ENCODE measurements at regions not wholly inside any gene's neighbourhood (a gene's known extent, or its start where the extent isn't known, plus 50 kb on each side); places are given as distances from the start of the nearest gene placed in this dataset.

DNA sequence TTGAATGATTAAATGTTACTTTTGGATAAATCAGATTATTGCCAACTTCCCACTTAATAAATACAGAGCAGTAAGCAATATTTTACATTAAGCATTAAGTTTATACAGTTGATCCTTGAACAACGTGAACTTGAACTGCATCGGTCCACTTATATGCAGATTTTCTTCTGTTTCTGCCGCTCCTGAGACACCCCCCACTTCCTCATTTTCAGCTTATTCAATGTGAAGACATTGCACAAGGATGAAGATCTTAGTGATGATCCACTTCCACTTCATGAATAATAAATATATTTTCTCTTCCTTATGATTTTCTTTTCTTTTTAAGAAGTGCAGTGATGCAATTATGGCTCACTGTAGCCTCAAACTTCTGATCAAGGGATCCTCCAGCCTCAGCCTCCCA, 167.2 kb downstream of the LINC00237 start:
- intact Hi-C loops (cut with DNase I) = no loop called here
- no peak for DNase-seq

DNA sequence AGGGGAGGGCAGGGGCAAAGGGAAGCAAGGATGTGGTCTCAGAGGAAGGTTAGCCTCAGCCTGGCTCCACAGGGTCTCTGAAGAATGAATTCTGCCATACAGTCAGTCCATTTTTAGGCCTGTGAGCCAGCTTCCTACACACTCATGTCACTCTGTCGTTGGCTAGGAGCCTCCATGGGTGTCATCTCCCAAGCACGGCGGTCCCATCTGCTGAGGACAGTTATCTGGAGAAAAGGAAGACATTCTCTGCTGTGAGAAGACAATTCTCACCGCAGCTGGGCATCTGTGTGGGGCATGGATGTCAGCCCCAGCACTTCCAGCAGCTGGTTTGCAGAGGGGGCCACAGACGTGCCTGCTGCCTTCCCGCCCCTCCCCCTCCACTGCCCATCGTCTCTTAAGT, 167.6 kb downstream of the LINC00237 start:
- DNase-seq = peak in 1 of 10 donors; percentile 83
- intact Hi-C loops (cut with DNase I) = no loop called here

DNA sequence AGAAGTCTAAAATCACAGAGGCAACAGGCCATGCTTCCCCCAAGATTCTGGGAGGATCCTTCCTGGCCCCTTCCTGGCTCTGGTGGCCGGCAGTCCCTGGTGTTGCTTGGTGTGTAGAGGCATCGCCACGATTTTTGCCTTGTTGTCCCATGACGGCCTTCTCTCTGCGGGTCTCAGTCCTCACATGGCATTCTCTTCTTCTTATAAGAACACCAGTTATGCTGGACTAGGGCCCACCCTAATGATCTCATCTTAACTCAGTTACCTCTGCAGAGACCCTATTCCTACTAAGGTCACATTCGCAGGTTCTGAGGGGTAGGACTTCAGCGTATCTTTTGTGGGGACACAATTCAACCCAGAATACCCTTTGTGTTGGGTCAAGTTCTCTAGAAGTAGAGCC, 168.0 kb downstream of the LINC00237 start:
- intact Hi-C loops (cut with DNase I) = no loop called here
- DNase-seq = no peak

DNA sequence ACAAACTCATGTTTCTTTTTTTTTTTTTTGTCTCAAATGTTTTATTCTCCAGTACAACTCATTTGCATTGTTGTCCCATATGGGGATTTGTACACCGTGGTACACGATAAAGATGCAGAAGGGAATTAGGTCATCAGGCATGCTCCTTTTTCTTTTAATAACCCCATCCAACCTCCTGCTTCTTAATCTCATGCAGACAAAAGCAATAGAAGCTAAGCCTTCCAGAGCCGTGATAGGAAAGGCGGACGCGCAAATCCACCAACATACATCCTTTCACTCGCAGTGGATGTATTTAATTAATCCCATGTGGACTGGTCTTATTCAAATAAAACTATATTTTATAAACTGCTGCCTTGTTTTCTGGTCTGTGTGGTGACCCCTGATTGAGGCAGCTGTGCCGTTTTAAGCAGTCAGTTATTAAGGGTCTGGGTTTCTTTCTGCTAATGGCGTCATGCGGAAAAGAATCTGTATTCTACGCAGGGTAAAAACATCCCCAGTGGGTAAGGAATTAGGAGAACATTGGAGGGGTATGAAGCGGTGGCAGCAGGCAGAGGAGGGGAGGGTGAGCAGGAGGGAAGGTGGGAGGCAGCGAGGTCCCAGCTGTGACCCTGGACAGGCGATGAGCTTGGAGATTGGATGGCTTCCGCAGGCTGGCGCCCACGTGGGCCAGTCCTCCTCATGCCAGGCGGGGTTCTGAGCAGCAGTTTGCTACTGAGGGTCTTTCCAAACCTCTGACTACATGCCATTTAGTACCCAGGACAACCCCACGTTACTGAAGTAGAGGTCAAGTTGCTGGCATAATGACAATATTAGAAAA, 172.8 kb downstream of the LINC00237 start:
- DNase-seq = no peak
- intact Hi-C loops (cut with DNase I) = no loop called here

DNA sequence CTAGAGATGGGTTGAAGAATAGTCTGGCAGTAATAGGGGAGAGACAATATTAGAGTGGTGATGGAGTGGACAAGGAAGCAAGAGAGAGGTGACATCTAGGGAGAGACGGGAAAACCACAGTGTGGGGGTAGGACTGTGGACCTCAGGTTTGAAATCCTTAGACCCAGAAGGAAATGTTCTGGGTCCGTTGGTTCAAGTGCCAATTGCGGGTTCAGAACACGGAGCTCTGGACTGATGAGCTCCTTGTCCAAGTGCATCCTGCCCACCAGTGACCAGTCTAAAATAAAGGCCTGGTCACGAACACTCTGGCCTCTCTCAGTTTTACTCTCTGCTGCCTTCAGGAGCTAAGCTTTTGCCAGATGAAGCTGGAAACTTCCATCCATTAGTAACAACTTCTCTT, 174.0 kb downstream of the LINC00237 start:
- intact Hi-C loops (cut with DNase I) = no loop called here
- DNase-seq = no peak

DNA sequence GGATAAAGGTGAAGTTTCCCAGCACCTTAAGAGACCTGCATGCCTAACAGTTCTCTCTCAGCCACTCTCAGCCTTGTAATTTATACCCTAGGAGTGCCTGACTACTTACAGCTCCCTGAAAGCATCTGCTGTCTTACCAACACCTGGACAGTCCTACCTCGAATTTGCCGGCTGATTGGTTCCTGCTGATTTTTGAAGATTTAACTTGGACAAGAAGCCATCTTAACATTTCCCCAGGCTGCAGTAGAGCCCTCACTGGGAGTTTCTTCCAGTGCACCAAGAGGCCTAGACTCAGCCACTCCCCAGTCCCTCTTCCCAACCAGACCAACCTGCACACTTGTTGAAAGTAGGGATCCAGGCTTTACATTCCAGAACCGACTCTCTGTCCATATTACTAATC, 174.5 kb downstream of the LINC00237 start:
- no peak for DNase-seq
- intact Hi-C loops (cut with DNase I) = no loop called here

DNA sequence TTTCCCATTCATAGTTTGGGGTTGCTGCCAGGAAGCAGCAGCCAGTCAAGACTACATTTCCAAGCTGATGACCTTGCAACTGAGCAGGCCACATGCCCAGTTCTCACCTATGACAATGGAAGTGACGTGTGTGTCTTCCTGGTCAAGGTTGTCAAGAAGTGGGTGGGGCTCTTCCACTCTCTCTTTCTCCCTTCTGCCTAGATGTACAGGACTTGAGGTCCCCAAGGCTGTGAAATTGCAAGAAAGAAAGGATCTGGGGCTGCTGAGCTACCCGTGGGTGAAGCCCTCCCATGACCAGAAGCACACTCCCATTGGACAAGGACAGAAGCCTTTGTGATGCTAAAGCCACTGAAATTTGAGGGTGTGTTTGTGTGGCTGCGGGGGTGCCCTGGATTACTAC, 175.1 kb downstream of the LINC00237 start:
- intact Hi-C loops (cut with DNase I) = no loop called here
- no peak for DNase-seq

DNA sequence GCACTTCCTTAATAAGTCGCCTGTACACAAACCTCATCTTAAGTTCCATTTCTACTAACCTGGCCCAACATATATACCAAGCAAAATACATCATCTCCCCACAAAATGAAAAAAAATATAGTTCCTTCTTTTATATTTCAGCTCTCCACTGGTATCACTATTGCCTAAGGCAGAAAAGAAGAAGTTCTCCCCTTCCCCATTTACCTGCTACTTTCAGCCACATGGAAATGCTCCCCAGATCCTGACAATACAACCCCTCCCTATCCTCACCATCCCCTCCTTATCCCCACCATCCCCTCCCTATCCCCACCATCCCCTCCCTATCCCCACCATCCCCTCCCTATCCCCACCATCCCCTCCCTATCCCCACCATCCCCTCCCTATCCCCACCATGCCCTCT, 175.7 kb downstream of the LINC00237 start:
- intact Hi-C loops (cut with DNase I) = no loop called here
- DNase-seq = no peak

DNA sequence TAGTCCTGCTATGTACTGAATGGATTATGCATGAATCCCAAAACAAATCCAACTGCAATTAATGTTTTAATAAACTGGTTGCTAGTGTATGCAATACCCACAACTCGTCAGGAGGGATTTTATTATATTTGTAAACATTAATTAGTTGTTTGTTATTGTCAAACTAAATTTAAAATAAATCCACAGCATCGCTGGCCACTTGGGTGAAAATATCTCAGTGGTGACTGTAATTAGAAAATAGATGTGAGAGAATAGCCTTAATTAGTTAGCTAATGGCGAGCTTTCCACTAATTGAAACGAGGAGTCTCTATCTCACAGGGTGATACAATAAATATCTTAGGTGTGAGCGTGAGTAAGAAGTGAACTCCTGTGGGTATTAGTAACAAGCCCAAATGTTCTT, 176.8 kb downstream of the LINC00237 start:
- intact Hi-C loops (cut with DNase I) = no loop called here
- DNase-seq = no peak

DNA sequence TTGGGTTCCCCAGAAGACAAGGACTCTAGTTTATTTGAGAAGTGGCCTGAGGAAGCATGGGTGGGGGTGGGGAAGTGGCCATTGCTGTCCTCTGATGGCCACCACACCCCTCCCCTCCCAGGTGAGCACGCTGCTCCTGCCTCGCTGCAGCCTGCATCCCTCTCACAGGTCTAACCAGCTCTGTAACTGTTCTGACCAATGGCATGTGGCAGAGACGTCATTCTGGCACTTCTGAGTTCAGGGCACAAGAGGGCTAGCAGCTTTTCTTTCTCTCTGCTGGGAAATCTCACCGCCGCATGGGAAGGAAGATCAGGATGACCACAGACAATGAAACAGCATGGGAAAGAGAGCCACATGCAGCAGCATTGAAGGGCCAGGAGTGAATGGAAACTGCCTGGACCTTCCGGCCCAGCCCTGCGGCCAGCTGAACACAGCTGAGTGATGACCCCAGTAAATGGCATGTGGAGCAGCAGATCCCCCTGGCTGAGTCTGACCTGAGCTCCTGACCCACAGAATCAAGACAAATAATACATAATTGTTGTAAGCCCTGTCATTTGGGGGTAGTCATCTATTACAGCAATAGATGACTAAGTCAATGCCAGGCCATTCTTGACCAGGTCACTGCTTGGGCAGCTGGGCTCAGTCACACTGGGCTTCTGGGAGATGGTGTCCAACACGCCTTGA, 179.8 kb downstream of the LINC00237 start:
- intact Hi-C loops (cut with DNase I) = no loop called here

DNA sequence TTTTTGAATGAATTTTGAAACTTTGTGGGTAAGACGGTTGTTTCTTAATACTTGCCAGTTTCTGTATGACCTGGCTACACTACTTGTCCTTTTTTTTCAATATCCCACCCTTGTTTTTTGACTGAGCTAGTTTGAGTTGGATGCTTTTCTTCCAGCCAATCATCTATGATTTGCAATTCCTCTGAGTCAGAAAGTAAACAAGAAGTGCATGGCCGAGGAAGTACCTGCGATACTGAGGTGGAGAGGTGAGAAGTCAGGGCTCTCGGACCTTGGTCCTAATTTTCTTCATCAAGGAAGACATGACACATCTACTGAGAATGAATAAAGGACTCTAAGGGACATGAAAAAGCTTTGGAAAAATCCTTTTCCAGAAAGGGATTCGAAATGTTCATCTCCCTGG, 185.7 kb downstream of the LINC00237 start:
- intact Hi-C loops (cut with DNase I) = no loop called here
- no peak for DNase-seq

More for the DNA sequence above, 179.8 kb downstream of the LINC00237 start:
- DNase-seq = no peak

DNA sequence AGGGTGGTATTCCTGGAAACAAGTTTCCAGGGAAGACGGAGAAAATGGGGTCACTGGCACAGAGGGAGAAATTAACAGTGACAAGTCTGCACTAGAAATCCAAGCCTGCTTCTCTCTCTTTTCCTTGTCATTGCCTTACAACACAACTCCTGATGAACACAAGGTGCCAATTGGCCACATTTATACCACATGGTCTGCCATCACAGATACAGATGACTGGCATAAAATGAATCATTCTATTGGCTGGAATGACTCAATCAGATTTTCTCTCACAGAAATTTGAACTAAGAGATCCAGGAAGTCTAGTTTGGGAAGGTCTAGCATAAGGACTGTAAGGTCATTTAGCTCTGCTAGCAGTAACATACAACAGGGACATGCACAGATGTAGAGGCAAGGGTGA, 190.3 kb downstream of the LINC00237 start:
- intact Hi-C loops (cut with DNase I) = no loop called here
- no peak for DNase-seq

DNA sequence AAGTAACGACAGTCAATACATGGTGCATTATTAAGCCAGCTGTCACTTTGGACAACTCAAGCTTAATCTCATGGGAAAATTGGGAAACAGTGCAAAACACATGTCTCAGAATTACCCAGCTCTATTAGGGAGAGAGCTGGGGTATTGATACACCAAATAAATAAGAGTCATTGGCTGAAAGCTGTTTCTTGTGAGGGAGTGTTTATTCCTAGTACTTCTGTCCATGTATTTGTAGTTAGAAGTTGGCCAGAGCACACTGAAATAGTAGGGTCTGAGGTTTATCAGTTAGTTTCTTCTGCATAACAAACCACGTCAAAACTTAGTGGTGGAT, 192.0 kb upstream of the RALGAPA2 start:
- DNase-seq = no peak
- intact Hi-C loops (cut with DNase I) = no loop called here

DNA sequence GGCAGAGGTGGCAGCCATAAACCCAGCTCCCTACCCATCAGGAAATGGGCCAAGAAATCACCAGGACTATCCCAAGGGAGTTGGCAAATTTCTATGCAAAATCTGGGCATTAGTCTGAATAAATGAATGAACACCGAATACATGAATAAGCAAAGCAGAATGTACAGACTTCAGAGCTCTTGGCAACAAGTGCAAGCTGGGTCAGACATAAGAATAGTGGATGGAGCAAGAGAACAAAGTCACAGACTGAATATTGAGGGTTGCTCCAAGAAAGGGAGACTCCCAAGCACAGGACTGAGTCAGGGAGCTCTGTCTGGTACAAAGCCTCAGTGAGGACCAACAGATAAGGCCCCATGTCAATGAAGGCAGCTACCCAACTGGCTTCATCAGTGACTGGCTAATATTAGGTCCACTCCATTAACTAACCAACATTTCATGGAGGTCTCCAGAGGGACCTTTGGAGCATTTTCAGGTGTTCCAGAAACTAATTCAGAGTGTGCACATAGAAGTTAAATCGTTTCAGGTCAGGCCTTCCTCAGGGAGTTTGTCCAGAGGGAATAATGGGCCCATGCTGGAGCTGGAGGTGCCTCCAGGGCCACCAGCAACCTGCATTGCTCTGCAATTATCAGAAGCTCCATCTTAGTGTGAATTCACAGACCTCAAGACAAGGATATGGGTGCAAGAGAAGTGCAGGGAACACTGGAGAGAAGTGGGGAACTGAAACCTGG, 191.5 kb upstream of the RALGAPA2 start:
- no peak for DNase-seq
- intact Hi-C loops (cut with DNase I) = no loop called here

DNA sequence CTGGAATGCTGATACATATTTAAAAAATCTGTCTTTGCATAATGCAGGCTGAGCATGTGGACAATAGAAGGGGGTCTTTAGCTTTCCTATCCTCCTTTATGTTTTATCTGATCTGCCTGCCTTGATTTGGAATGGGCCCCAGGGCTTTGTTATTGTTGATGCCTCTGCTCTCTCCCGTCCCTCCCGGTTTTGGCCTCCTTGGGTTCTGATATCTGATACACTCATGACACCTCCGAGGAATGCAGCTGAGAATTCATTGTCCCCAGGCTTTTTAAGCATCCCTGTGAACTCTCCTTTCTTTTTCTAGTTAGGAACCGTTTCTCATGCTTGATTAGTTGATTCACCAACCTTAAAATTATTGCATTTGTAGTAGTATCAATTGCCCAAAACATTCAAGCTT, 185.5 kb upstream of the RALGAPA2 start:
- DNase-seq = no peak
- intact Hi-C loops (cut with DNase I) = no loop called here

DNA sequence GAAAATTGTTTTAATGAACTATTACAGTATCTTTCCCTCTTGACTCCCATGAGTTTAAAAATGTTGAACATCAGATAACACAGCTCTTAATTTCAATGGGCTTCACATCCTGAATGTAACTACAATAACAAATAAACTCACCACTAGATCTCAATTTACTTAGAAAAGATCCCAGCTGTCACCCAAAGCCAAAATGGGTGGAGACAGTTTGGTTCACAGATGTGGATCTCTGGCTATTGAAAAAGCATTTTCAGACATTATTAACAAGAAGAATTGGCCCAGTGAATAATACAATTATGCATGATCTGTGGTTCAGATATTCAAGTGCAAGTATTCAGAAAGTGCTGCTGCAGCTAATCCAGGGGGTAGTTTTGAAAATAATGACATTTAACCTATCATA, 184.7 kb upstream of the RALGAPA2 start:
- DNase-seq = no peak
- intact Hi-C loops (cut with DNase I) = no loop called here

DNA sequence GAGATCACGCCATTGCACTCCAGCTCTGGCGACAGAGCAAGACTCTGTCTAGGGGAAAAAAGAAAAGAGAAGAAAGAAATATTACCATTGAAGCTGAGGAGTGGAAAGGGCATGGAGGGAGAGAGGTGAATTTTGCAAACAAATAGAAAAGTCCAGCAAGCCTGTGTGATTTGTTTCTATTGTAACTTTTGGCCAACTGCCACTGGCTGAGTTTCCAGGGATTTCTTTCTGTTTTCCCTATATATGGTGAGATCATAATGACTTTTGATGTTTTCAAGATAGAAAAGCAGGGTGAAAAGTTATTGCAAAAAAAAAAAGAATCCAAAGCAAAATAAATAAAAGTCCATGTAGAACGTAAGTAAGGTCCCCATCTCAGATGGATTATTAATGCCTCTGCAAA, 184.2 kb upstream of the RALGAPA2 start:
- intact Hi-C loops (cut with DNase I) = no loop called here
- no peak for DNase-seq

DNA sequence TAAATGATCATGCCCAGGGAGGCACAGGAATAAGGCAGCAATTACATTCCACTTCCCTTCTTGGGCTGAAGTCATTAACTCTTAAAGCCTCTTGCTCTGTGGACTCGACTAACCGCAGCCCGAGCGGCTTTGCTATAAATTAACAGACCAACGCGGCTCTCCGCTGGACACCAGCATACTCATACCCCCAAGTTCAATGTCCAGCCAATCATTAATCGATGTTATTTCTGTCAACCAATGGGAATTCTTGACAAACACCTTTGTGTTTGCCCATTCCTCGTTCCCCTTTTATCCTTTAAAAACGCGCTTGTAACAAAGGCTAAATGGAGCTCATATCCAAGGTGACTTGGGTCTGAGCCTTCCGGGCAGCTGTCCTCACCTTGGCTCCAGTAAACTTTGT, 183.1 kb upstream of the RALGAPA2 start:
- no peak for DNase-seq
- intact Hi-C loops (cut with DNase I) = no loop called here

DNA sequence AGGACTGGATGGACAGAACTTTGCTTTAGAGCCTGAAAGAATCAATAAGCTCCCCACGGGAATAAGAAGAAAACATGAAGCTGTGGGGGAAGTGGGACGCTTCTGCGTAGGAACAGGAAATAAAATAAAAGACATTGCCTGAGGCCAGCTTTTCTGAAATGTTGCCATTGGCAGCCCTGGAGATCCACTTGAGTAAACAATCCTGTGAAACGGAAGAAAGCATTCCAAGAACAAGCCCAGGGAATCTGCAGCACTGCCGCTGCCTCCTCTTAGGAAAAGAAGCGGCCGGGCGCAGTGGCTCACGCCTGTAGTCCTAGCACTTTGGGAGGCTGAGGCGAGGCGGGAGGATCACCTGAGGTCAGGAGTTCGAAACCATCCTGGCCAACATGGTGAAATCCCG, 182.3 kb upstream of the RALGAPA2 start:
- intact Hi-C loops (cut with DNase I) = no loop called here
- no peak for DNase-seq

DNA sequence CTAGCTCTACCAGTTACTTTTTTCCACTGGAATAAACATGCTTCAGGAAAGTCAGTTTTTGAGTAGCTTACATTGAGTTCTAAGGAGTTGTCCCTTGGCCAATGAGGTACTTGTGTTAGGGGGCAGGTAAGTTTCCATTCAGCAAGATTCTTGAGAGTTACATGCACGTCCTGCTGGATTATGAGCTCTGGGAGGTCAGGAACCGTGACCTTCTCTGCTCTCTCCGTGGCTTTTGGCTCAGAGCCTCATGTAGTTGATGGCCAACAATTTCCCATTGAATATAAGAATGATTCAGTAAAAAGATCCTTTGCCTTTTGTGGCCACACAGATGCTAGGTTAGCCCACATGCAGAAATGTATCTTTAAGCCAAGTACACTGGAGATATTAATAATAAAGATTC, 181.8 kb upstream of the RALGAPA2 start:
- no peak for DNase-seq
- intact Hi-C loops (cut with DNase I) = no loop called here

DNA sequence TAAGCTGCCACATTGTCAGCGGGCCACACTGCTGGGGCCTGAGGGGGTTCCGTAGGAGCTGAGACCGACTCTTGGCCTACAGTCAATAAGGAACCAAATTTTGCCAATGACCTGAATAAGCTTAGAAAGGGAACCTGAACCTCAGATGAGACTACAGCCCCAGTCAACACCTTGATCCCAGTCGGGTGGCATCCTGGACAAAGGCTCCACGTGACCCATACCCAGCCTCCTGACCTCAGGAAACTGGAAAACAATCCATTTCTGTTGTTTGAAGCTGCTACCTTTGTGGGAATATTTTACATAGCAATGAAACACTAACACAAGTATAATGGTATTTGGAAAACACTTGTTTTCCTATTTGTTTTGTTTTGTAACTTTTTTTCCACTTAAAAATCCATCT, 179.9 kb upstream of the RALGAPA2 start:
- intact Hi-C loops (cut with DNase I) = no loop called here
- DNase-seq = no peak

DNA sequence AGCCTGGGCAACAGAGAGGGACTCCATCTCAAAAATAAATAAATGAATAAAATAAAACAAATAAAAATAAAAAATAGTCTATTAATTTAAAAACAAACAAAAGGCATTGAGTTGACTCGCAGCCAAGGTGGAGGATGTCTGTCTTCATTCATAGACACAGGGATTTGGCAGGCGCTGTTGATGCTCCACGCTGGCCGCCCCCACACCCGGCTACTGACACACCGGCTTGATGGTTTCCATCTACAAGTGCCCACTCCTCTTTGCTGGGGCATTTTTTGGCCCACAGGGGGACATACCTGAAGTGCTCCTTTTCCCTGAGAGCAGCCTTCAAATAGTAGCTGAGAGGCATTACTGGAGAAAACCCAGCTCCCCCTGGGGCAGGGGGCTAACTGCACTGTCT, 178.3 kb upstream of the RALGAPA2 start:
- no peak for DNase-seq
- intact Hi-C loops (cut with DNase I) = no loop called here
